Mesendoderm (in vitro differentiated cells): ENCODE measurements at regions not wholly inside any gene's neighbourhood (a gene's known extent, or its start where the extent isn't known, plus 50 kb on each side); places are given as distances from the start of the nearest gene placed in this dataset.

Source experiments
- DNase-seq: peaks from one replicate; pipeline ENCODE4 v3.0.0; 2013
- H2AK5ac ChIP-seq: 2 replicates; pipeline ENCODE4 v1.6.1; 2013; ENCODE audit warnings: low read length, inconsistent platforms
- H2BK120ac ChIP-seq: 2 replicates; pipeline ENCODE4 v1.6.1; 2013; ENCODE audit warnings: low read depth, mild to moderate bottlenecking, low read length, moderate library complexity, mixed read lengths
- H2BK15ac ChIP-seq: replicated peaks from 2 replicates; pipeline ENCODE4 v1.6.1; 2013; ENCODE audit warnings: low read depth, mild to moderate bottlenecking, moderate library complexity
- H2BK5ac ChIP-seq: 2 replicates; pipeline ENCODE4 v1.6.1; 2013; ENCODE audit warnings: low read length, inconsistent platforms
- H3K18ac ChIP-seq: 2 replicates; pipeline ENCODE4 v1.6.1; 2013; ENCODE audit warnings: mild to moderate bottlenecking, low read length, mixed read lengths
- H3K23ac ChIP-seq: one replicate; pipeline ENCODE4 v1.6.1; 2013; ENCODE audit warnings: low read length
- H3K27ac ChIP-seq: 2 replicates; pipeline ENCODE4 v1.5.1; 2013; ENCODE audit warnings: low read depth, mild to moderate bottlenecking, inconsistent platforms, low read length, moderate library complexity
- H3K27me3 ChIP-seq: 2 replicates; pipeline ENCODE4 v1.6.1; 2013; ENCODE audit warnings: low read length, control low read depth, mild to moderate bottlenecking, inconsistent platforms; ENCODE audit not compliant: insufficient read depth, poor library complexity
- H3K36me3 ChIP-seq: 2 replicates; pipeline ENCODE4 v1.6.1; 2013; ENCODE audit warnings: low read length, inconsistent platforms; ENCODE audit not compliant: control insufficient read depth, insufficient read depth
- H3K4ac ChIP-seq: one replicate; pipeline ENCODE4 v1.6.1; 2013; ENCODE audit warnings: low read depth, mild to moderate bottlenecking, low read length, moderate library complexity
- H3K4me1 ChIP-seq: 2 replicates; pipeline ENCODE4 v1.6.1; 2013; ENCODE audit warnings: low read depth, low read length, inconsistent platforms; ENCODE audit not compliant: control insufficient read depth
- H3K4me2 ChIP-seq: 2 replicates; pipeline ENCODE4 v1.6.1; 2013; ENCODE audit warnings: low read length
- H3K4me3 ChIP-seq: 2 replicates; pipeline ENCODE4 v1.5.1; 2013; ENCODE audit warnings: mild to moderate bottlenecking, low read length
- H3K56ac ChIP-seq: one replicate; pipeline ENCODE4 v1.6.1; 2013; ENCODE audit warnings: low read length
- H3K79me1 ChIP-seq: 2 replicates; pipeline ENCODE4 v1.6.1; 2013; ENCODE audit warnings: low read length, inconsistent platforms
- H3K79me2 ChIP-seq: 2 replicates; pipeline ENCODE4 v1.6.1; 2013; ENCODE audit warnings: mild to moderate bottlenecking, low read length; ENCODE audit not compliant: control insufficient read depth, insufficient read depth
- H3K9ac ChIP-seq: 2 replicates; pipeline ENCODE4 v1.6.1; 2013; ENCODE audit warnings: low read length, inconsistent platforms
- H4K5ac ChIP-seq: one replicate; pipeline ENCODE4 v1.6.1; 2013; ENCODE audit warnings: low read length
- H4K8ac ChIP-seq: one replicate; pipeline ENCODE4 v1.6.1; 2013; ENCODE audit warnings: low read depth, mild to moderate bottlenecking, control low read depth, low read length, moderate library complexity
- WGBS: extraction: QIAGEN DNeasy Blood & Tissue Kit; methylation state at CpG from one replicate; pipeline ENCODE4 v1.1.7; 2013; ENCODE audit warnings: low lambda C conversion rate, missing lambda C conversion rate; ENCODE audit not compliant: insufficient coverage; ENCODE audit errors: extremely low coverage; 5-methylcytosine and 5-hydroxymethylcytosine counted together

DNA sequence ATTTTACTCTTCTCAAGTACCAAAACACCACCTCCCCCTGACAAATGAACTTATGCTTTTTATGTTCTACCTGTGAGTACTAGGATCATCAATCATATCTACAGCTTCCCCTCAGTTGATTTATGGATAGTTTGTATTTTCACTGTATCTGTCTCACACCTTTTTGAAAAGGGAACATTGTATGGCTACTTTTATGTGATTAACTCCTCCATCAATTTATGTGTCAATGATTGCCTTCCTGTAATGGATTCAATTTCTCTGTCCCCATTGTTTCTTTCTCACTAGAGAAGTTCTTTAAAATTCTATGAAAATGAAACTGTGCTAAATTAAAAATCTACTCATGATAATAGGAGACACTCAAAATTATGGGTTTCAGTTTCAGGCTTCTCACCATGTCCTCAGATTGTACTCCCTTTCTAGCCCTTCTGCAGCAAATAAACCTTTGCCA lies 935.0 kb downstream of the TRIB2 start:
- Histone ChIP-seq H4K8ac (no peak overlapping the region), H3K4me3 (no peak overlapping the region), H2BK120ac (no peak overlapping the region), H3K4ac (no peak overlapping the region), H3K56ac (no peak overlapping the region), H3K9ac (no peak overlapping the region), H3K4me1 (no peaks in the 10 kb centered on the region), H3K79me2 (no peaks in the 10 kb centered on the region), H3K4me2 (no peak overlapping the region), H3K36me3 (no peaks in the 10 kb centered on the region), H2BK5ac (no peak overlapping the region), H2BK15ac (no peak overlapping the region), H3K18ac (no peak overlapping the region), H3K79me1 (no peaks in the 10 kb centered on the region), H3K27ac (no peak overlapping the region), H3K23ac (no peak overlapping the region), H2AK5ac (no peak overlapping the region), H4K5ac (no peak overlapping the region), H3K27me3 (no peaks in the 10 kb centered on the region)
- DNase-seq, result no peak

DNA sequence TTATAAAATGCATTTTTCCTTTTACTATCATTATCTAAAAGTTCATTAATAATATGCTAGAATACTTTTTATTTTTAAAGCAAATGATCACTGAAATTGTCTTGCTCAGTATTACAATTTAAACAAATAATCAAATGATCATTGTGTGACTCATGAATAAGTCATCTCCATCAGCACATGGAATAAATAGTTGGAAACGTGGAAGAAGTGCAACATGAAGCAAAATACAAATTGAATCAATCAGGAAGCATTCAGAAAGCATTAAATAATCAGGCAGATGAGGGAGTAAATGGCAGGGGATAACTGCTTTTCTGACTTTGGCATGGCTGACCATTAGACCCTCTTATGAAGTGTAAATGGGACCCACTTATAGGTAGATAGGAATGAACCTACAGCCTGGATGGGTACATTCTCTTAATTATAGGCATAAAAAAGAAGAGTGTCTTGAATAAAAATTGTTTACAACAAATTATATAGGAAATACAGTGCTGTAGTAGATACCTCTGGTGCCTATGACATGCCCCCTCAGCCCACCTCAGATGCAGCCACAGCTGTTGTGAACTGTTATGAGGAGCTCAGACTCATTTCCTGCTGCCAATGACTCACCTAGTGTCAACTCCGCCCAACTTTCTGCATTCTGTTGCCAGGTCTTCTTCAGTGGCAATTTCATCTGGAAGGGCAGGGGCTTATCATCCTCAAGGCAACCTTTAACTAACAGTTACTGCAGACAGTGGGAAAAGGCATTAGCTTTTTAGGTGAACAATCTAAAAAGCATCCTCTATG lies 936.0 kb downstream of the TRIB2 start:
- H3K79me1 ChIP-seq, result no peaks in the 10 kb centered on the region
- no CpG with 5 or more reads among the region's 2 CpGs for WGBS
- H4K8ac ChIP-seq, result no peak overlapping the region
- H3K27ac ChIP-seq, result no peak overlapping the region
- no peak overlapping the region for H2BK120ac ChIP-seq
- no peak overlapping the region for H3K23ac ChIP-seq
- no peak overlapping the region for H3K18ac ChIP-seq
- no peaks in the 10 kb centered on the region for H3K36me3 ChIP-seq
- H3K4me1 ChIP-seq, result no peaks in the 10 kb centered on the region
- H3K27me3 ChIP-seq, result no peaks in the 10 kb centered on the region
- no peak overlapping the region for H3K56ac ChIP-seq
- no peak overlapping the region for H4K5ac ChIP-seq
- H2BK5ac ChIP-seq, result no peak overlapping the region
- no peaks in the 10 kb centered on the region for H3K79me2 ChIP-seq
- no peak overlapping the region for H3K4ac ChIP-seq
- H2AK5ac ChIP-seq, result no peak overlapping the region
- no peak overlapping the region for H3K4me2 ChIP-seq
- no peak overlapping the region for H2BK15ac ChIP-seq
- H3K4me3 ChIP-seq, result no peak overlapping the region
- peak; percentile 73 for DNase-seq
- H3K9ac ChIP-seq, result no peak overlapping the region

DNA sequence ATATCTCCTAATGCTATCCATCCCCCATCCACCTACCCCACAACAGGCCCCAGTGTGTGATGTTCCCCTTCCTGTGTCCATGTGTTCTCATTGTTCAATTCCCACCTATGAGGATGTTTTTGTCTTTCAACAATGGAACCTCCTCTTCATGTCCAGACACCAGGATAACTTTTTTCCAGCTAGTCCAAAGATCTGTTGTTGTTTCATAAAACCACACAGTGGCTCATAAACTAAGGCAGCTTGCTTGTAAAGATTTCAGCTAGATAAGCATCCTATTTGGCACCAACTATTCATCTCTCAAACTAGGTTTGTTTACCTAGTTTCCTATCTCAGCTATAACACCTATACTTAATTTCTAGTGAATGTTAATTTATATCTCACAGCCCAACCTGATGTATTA lies 937.7 kb downstream of the TRIB2 start:
- no peak overlapping the region for H3K4me3 ChIP-seq
- no peak overlapping the region for H2AK5ac ChIP-seq
- H2BK120ac ChIP-seq, result no peak overlapping the region
- H3K79me1 ChIP-seq, result no peaks in the 10 kb centered on the region
- H3K27ac ChIP-seq, result no peak overlapping the region
- no peaks in the 10 kb centered on the region for H3K4me1 ChIP-seq
- H3K56ac ChIP-seq, result no peak overlapping the region
- H3K79me2 ChIP-seq, result no peaks in the 10 kb centered on the region
- no peak overlapping the region for H4K8ac ChIP-seq
- H3K27me3 ChIP-seq, result no peaks in the 10 kb centered on the region
- H4K5ac ChIP-seq, result no peak overlapping the region
- H3K4ac ChIP-seq, result no peak overlapping the region
- no peak overlapping the region for H3K18ac ChIP-seq
- no peaks in the 10 kb centered on the region for H3K36me3 ChIP-seq
- H3K23ac ChIP-seq, result no peak overlapping the region
- H2BK5ac ChIP-seq, result no peak overlapping the region
- H2BK15ac ChIP-seq, result no peak overlapping the region
- DNase-seq, result no peak
- H3K9ac ChIP-seq, result no peak overlapping the region
- no peak overlapping the region for H3K4me2 ChIP-seq

DNA sequence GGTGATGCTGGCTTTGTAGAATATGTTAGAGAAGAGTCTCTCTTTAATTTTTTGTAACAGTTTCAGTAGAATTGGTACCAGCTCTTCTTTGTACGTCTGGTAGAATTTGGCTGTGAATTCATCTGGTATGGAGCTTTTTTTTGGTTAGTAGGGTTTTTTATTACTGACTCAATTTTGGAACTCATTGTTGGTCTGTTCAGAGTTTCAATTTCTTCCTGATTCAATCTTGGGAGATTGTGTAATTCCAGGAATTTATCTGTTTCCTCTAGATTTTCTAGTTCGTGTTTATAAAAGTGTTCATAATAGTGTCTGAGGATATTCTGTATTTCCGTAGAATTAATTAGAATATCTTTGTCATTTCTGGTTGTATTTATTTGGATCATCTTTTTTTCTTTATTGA lies 943.5 kb downstream of the TRIB2 start:
- no peak overlapping the region for H3K23ac ChIP-seq
- no peaks in the 10 kb centered on the region for H3K79me2 ChIP-seq
- H2BK15ac ChIP-seq, result no peak overlapping the region
- H3K79me1 ChIP-seq, result no peaks in the 10 kb centered on the region
- no peaks in the 10 kb centered on the region for H3K36me3 ChIP-seq
- no peak overlapping the region for H4K8ac ChIP-seq
- no peak overlapping the region for H3K56ac ChIP-seq
- no peak overlapping the region for H3K9ac ChIP-seq
- no peak overlapping the region for H2BK120ac ChIP-seq
- H2AK5ac ChIP-seq, result no peak overlapping the region
- no peak overlapping the region for H4K5ac ChIP-seq
- no peaks in the 10 kb centered on the region for H3K4me1 ChIP-seq
- WGBS, result no CpG with 5 or more reads among the region's 3 CpGs
- H3K4ac ChIP-seq, result no peak overlapping the region
- no peak overlapping the region for H3K18ac ChIP-seq
- H3K27ac ChIP-seq, result no peak overlapping the region
- H3K4me2 ChIP-seq, result no peak overlapping the region
- no peak overlapping the region for H2BK5ac ChIP-seq
- no peaks in the 10 kb centered on the region for H3K27me3 ChIP-seq
- DNase-seq, result no peak
- no peak overlapping the region for H3K4me3 ChIP-seq

DNA sequence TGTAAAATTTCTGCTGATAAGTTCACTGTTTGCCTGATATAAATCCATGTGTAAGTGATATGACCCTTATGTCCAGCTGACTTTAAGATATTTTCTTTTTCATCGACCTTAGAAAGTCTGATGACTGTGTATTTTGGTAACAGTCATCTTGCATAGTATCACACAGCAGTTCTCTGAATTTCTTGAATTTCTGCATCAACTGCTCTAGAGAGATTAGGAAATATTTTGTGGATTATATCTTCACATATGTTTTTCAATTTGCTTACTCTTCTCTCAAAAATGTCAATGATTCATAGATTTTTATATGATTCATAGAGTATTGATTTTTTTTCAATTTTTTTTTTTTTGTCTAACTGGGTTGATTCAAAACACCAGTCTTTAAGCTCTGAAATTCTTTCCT lies 945.3 kb downstream of the TRIB2 start:
- Histone ChIP-seq H3K4me1 (no peaks in the 10 kb centered on the region), H3K4me3 (no peak overlapping the region), H2BK5ac (no peak overlapping the region), H3K79me1 (no peaks in the 10 kb centered on the region), H3K27ac (no peak overlapping the region), H3K56ac (no peak overlapping the region), H4K8ac (no peak overlapping the region), H4K5ac (no peak overlapping the region), H2AK5ac (no peak overlapping the region), H3K9ac (no peak overlapping the region), H2BK15ac (no peak overlapping the region), H2BK120ac (no peak overlapping the region), H3K79me2 (no peaks in the 10 kb centered on the region), H3K18ac (no peak overlapping the region), H3K23ac (no peak overlapping the region), H3K4me2 (no peak overlapping the region), H3K4ac (no peak overlapping the region), H3K36me3 (no peaks in the 10 kb centered on the region), H3K27me3 (no peaks in the 10 kb centered on the region)
- DNase-seq, result no peak
- WGBS, result no CpG with 5 or more reads among the region's 1 CpG
